ENCODE measurements at regions not wholly inside any gene's neighbourhood (a gene's known extent, or its start where the extent isn't known, plus 50 kb on each side); places are given as distances from the start of the nearest gene placed in this dataset.

- H3K4me1 ChIP-seq (ENCODE audit: low read length) = no peaks in the 10 kb centered on the region
- no peaks in the 10 kb centered on the region for H3K9me2 ChIP-seq (replicated peaks; ENCODE audit: insufficient read depth, low read length)
- no peak overlapping the region for H3K4me2 ChIP-seq (ENCODE audit: low read depth, low read length)
- TF ChIP-seq EZH2 (optimal IDR thresholded peaks at IDR 0.05; ENCODE audit: low read depth, low read length) = no peak
- TF ChIP-seq, protein P1, sequence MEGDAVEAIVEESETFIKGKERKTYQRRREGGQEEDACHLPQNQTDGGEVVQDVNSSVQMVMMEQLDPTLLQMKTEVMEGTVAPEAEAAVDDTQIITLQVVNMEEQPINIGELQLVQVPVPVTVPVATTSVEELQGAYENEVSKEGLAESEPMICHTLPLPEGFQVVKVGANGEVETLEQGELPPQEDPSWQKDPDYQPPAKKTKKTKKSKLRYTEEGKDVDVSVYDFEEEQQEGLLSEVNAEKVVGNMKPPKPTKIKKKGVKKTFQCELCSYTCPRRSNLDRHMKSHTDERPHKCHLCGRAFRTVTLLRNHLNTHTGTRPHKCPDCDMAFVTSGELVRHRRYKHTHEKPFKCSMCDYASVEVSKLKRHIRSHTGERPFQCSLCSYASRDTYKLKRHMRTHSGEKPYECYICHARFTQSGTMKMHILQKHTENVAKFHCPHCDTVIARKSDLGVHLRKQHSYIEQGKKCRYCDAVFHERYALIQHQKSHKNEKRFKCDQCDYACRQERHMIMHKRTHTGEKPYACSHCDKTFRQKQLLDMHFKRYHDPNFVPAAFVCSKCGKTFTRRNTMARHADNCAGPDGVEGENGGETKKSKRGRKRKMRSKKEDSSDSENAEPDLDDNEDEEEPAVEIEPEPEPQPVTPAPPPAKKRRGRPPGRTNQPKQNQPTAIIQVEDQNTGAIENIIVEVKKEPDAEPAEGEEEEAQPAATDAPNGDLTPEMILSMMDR (IDR thresholded peaks at IDR 0.05; ENCODE audit: low read length) = no peak
- no peak for TF ChIP-seq EZH2phosphoT487 (IDR thresholded peaks at IDR 0.05; ENCODE audit: low read length)
- no peaks in the 10 kb centered on the region for H3F3A ChIP-seq (ENCODE audit: insufficient read depth, low read length)
- H3K9me3 ChIP-seq (replicated peaks; ENCODE audit: insufficient read depth, low read length) = no peaks in the 10 kb centered on the region
- H3K4me3 ChIP-seq (ENCODE audit: low read length) = no peak overlapping the region
- H3K27me3 ChIP-seq (replicated peaks; ENCODE audit: insufficient read depth, low read length) = no peaks in the 10 kb centered on the region
- H2AFZ ChIP-seq (ENCODE audit: low read length) = no peak overlapping the region
- H3K27ac ChIP-seq (ENCODE audit: low read length) = no peak overlapping the region
- H3K36me3 ChIP-seq (replicated peaks; ENCODE audit: insufficient read depth, low read length) = no peaks in the 10 kb centered on the region
- no peaks in the 10 kb centered on the region for H4K20me1 ChIP-seq (ENCODE audit: insufficient read depth, low read length)
- H3K79me2 ChIP-seq (ENCODE audit: low read length) = no peaks in the 10 kb centered on the region
- no peak overlapping the region for H3K9ac ChIP-seq (ENCODE audit: low read length)
- no peak for DNase-seq
Observed at GRCh38 chr2:40528564-40528963, 76.7 kb upstream of the SLC8A1 start.

GRCh38 chr2:40531359-40531758 lies 79.5 kb upstream of the SLC8A1 start:
- no peak for DNase-seq
- Histone ChIP-seq H3K36me3 (replicated peaks; ENCODE audit: insufficient read depth, low read length) (no peaks in the 10 kb centered on the region), H3K4me3 (ENCODE audit: low read length) (no peak overlapping the region), H3K27me3 (replicated peaks; ENCODE audit: insufficient read depth, low read length) (no peaks in the 10 kb centered on the region), H3K27ac (ENCODE audit: low read length) (no peak overlapping the region), H3K4me2 (ENCODE audit: low read depth, low read length) (no peak overlapping the region), H3K9me2 (replicated peaks; ENCODE audit: insufficient read depth, low read length) (no peaks in the 10 kb centered on the region), H4K20me1 (ENCODE audit: insufficient read depth, low read length) (no peaks in the 10 kb centered on the region), H3K9me3 (replicated peaks; ENCODE audit: insufficient read depth, low read length) (no peaks in the 10 kb centered on the region), H3K79me2 (ENCODE audit: low read length) (no peaks in the 10 kb centered on the region), H3K9ac (ENCODE audit: low read length) (no peak overlapping the region), H3F3A (ENCODE audit: insufficient read depth, low read length) (no peaks in the 10 kb centered on the region), H2AFZ (ENCODE audit: low read length) (no peak overlapping the region), H3K4me1 (ENCODE audit: low read length) (no peaks in the 10 kb centered on the region)
- TF ChIP-seq, protein P1 (IDR thresholded peaks at IDR 0.05; ENCODE audit: low read length) = no peak
- TF ChIP-seq EZH2phosphoT487 (IDR thresholded peaks at IDR 0.05; ENCODE audit: low read length) (no peak), EZH2 (optimal IDR thresholded peaks at IDR 0.05; ENCODE audit: low read depth, low read length) (no peak)

DNA sequence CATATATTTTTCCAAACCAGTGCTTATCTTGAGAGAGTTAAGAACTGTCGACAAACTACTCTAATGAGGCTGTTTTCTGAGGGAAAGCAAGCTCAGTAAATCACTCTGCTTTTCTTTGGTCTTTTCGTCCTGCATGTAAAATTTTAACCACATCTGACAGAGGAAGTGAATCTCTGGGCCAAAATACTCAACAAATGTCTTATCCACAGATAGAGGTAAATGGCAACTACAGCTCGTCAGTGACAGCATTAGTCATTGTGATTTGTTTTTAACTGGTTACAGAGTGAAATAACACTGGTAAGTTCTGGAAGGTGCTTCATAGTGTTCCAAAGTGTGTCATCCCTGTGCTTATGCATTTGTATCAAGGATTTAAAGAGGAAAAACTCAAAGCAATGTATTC lies 82.6 kb upstream of the SLC8A1 start:
- no peaks in the 10 kb centered on the region for H3K36me3 ChIP-seq (replicated peaks; ENCODE audit: insufficient read depth, low read length)
- H3K4me1 ChIP-seq (ENCODE audit: low read length) = no peaks in the 10 kb centered on the region
- no peak overlapping the region for H3K27ac ChIP-seq (ENCODE audit: low read length)
- H3K79me2 ChIP-seq (ENCODE audit: low read length) = no peaks in the 10 kb centered on the region
- no peak for DNase-seq
- no peak overlapping the region for H3K4me2 ChIP-seq (ENCODE audit: low read depth, low read length)
- no peaks in the 10 kb centered on the region for H3K9me2 ChIP-seq (replicated peaks; ENCODE audit: insufficient read depth, low read length)
- H3K9ac ChIP-seq (ENCODE audit: low read length) = no peak overlapping the region
- no peaks in the 10 kb centered on the region for H3F3A ChIP-seq (ENCODE audit: insufficient read depth, low read length)
- no peak for TF ChIP-seq EZH2phosphoT487 (IDR thresholded peaks at IDR 0.05; ENCODE audit: low read length)
- TF ChIP-seq, protein P1 (IDR thresholded peaks at IDR 0.05; ENCODE audit: low read length) = no peak
- TF ChIP-seq EZH2 (optimal IDR thresholded peaks at IDR 0.05; ENCODE audit: low read depth, low read length) = no peak
- no peaks in the 10 kb centered on the region for H4K20me1 ChIP-seq (ENCODE audit: insufficient read depth, low read length)
- no peaks in the 10 kb centered on the region for H3K9me3 ChIP-seq (replicated peaks; ENCODE audit: insufficient read depth, low read length)
- no peak overlapping the region for H3K4me3 ChIP-seq (ENCODE audit: low read length)
- H2AFZ ChIP-seq (ENCODE audit: low read length) = no peak overlapping the region
- H3K27me3 ChIP-seq (replicated peaks; ENCODE audit: insufficient read depth, low read length) = no peaks in the 10 kb centered on the region

Data from MM.1S (cell line).